Hematopoietic multipotent progenitor cell (in vitro differentiated cells): ENCODE measurements at regions not wholly inside any gene's neighbourhood (a gene's known extent, or its start where the extent isn't known, plus 50 kb on each side); places are given as distances from the start of the nearest gene placed in this dataset.
"Not testable (repeated sequence)": the region's sequence is repeated elsewhere in the genome, so short reads cannot be mapped to it uniquely, and the experiment has no call there.

Source experiments
- DNase-seq, 3 donors: peaks; one replicate each; pipeline ENCODE4 v3.0.0-alpha.2; 2011 to 2015; ENCODE audit warnings: low read depth in 2 of 3, low spot score in 2 of 3

DNA sequence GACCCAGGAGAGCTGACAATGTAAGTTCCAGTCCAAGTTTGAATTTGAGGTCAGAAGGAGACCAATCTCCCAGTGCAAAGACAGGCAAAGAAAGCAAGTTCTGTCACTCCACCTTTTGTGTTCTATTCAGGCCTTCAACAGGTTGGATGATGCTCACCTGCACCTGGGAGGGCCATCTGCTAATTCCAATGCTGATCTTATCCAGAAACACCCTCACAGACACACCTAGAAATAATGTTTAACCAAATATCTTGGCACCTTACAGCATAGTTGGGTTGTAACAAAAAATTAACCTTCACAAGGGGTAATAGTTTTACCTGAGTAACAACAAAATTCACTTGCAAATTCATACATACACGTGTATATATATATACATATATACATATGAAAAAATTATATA, 190.8 kb downstream of the DIRAS2 start:
- DNase-seq: no peak

DNA sequence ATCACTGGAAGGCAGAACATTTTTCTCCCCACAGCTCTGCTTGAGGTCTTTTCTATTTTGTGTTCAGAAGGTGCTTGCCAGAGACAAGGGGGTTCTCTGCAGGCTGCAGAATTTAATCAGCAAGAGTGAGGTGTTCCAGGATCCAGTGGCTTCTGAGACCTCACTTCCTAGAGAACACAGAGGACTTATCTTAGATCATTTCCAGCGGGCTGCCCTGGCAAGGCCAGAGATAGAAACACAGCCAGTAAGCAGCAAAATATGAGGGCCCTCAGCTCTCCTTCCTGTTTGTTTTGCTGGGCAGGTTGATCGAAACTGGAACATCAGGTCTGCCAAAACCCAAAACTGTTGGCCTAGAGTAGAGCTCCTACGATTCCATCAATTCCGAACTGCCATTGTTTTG, 187.3 kb downstream of the DIRAS2 start:
- no peak for DNase-seq

DNA sequence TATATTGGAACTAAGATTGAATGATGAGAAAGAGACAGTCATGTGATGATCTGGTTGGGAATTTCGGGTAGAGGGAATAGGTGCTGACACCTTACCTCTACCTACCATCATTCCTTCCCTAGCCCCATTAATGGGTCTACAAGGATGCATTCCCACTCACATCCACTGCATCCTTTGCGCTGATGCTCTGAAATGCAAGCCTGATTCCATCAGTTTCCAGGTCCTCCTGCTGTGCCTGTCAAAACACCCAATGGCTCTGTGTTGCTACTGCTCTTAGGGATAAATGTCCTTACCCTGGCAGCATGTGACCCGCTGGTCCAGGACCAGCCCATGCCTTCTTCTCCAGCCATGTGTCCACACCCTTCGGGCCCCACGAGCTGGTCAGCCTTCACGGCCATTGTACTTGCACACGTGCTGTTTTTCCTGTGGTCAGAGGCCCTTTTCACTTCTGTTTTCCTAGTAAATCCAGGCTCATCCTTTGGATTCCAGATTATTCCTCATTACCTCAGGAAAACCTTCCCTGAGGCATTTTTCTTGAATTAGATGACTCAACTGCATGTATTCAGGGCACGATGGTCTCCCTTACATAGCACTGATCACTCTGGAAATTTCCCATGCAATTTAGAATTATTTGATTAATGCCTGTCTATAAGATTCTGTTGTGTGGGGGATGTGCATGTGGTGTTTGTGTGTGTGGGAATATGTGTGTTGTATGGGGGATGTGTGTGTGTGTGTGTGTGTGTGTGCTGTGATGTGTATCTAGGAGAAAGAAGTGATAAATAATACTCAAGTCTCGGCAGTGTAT, 185.0 kb downstream of the DIRAS2 start:
- no peak for DNase-seq

GRCh38 chr9:90458485-90458884, 184.1 kb downstream of the DIRAS2 start:
- DNase-seq: no peak

DNA sequence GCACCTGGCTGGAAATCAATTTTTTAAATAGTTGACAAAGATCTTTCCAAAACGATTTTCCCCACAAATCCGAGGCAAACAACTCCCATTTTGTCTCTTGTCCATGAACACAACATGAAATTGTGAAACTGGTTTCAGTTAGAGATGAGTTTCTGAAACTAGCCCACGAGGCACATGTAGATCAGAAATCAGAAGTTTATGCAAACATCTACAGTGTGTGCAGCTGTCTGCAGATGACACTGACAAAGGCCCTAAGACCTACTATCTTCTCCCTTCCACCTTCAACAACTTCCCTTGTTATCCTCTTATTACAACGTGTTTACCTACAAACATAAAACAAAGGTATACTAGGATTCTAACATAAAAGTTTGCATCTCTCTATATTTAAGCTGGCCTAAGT, 183.3 kb downstream of the DIRAS2 start:
- no peak for DNase-seq

DNA sequence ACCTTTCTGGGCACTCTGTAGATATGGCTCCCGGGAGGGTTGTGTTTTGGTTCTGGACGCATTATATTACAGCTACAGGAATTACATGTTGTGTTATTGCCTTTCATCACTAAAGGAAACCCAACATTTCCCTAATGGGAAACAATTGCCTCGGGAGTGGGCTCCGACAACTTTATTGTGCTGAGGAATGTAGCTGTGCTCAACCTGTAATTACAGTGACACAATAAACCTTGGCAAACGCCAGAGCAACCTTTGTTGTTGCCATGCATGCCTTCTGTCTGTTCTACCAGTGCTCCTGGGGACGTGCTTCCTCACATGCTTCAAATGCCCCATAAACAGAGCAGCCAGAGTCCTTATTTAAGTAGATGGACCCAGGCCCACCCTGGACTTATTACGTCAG, 182.4 kb downstream of the DIRAS2 start:
- DNase-seq: no peak

DNA sequence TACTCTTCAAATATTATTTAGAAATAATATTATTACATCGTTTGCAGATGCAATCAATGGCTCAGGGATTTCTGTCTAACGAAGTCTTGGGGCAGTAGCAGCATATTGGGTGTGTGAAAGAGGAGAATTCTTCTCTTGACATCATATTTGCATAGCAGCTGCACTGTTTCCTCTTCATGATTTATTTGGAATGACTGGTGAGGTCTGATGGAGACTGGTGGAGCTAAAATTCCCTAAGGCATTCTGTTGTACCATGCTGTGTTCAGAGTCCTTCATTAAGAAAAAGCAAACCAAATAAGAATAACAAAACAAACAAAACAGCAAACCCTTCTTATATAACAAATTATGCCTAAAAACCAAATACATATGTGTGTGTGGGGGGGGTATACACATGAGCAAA, 177.6 kb downstream of the DIRAS2 start:
- no peak for DNase-seq

- no peak for DNase-seq
These were observed 176.2 kb downstream of the DIRAS2 start for GRCh38 chr9:90466441-90466840.

DNA sequence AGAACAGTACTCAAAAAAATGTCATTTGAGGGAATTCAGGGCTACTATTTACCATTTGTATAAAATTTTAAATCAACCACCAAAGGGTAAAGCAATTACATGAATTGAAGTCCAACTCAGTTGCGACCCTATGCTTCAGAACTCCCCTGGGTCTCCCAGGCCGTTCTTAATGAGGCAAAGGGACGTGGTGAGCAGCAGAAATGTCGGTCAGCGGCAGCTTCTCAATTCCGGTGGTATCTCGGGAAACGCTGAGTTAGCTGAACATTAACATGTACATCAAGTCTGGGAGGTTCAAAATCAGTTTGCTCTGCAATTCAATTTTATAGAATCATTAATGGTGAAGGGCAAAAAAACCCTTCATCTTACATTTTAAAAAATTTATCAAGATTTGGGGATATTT, 173.2 kb downstream of the DIRAS2 start:
- no peak for DNase-seq

- DNase-seq: no peak
These were observed 172.7 kb downstream of the DIRAS2 start for GRCh38 chr9:90469865-90470387.

- DNase-seq: no peak
These were observed 166.6 kb downstream of the DIRAS2 start for GRCh38 chr9:90476058-90476457.

DNA sequence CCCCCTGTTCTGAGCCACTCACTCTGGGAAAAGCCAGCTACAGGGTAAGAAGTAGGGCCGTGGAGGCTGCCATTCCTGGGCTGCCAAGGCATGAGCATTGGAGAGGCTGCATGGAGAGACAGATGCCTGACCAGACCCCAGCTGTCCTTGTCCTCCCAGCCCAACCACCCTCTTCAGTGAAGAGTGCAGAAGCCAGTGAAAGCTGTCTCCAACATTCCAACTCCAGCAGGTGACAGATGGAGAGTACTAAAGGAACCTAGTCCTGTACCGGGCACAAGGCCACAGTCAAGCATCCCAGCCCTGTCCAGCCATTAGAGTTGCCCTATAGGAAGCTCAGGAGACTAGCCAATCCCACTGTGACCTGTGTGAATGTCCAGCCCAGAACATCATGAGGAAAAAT, 165.1 kb downstream of the DIRAS2 start:
- no peak for DNase-seq

DNA sequence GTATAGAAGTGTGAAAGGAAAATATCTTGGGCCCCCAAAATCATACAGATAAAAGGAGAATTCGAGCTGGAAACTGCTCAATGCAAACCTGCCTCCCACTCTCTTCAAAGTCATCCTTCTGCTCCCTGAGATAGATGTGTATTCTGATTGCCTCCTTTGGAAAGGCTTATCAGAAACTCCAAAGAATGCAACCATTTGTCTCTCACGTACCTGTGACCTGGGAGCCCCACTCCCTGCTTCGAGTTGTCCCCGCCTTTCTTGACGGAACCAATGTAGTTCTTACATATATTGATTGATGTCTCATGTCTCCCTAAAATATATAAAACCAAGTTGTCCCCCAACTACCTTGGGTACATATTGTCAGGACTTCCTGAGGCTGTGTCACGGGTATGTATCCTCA, 163.8 kb downstream of the DIRAS2 start:
- DNase-seq: no peak

- DNase-seq: no peak
These were observed 157.6 kb downstream of the DIRAS2 start for GRCh38 chr9:90485028-90485427.

DNA sequence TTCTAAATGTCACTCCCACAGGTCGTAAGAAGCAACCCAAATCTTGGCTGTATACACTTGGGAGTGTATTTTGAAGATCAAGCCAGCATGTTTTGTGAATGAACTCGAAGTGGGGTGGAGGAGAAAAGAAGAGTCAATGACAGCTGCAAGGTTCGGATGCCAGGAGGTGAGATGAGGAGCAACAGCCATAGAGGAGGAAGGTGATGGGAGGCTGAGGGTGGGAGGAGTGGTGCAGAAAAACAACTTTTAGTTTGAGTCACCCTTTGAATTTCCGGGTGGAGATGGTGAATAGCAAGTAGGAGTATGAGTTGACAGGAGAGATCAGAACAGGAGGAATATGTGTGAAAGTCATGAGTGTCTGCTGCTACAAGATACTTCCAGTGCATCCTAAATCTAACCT, 153.6 kb downstream of the DIRAS2 start:
- no peak for DNase-seq

DNA sequence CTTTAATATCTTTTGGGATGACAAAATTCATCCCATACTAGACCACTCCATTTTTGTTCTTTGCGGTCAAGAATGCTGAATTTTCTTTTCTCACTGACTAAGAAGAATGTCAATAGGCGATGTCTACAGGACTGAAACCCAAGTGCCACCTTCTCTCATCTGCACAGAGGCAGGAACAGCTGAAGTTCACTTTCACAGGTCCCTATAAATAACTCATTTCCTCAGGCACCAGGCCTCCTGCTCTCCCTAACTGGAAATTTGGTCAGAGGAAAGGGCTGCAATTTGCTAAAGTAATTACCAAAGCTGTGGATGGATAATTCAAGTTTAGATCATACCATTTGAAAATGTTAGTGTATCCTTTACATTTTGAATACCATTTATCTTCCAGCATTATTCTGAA, 142.9 kb downstream of the DIRAS2 start:
- DNase-seq: no peak

DNA sequence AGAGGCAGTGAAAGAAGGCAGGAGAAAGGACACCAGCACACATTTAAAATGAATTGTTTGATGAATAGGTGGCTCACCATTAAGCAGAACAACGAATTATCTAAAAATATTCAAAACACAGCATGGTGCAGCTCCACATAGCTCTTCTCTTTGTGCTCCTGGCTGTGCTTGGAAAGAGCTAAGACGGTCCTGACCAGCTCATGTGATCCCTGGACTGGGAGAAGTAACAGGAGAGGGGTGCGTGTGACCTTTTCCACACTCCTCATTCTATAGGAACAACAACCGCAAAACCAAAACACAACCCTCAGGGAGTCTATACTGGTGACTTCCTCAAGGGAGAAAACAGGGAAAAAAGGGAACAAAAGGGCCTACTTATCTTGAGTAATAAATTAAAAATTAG, 140.5 kb downstream of the DIRAS2 start:
- DNase-seq: no peak

- no peak for DNase-seq
These were observed 138.1 kb downstream of the DIRAS2 start for GRCh38 chr9:90504486-90504885.

DNA sequence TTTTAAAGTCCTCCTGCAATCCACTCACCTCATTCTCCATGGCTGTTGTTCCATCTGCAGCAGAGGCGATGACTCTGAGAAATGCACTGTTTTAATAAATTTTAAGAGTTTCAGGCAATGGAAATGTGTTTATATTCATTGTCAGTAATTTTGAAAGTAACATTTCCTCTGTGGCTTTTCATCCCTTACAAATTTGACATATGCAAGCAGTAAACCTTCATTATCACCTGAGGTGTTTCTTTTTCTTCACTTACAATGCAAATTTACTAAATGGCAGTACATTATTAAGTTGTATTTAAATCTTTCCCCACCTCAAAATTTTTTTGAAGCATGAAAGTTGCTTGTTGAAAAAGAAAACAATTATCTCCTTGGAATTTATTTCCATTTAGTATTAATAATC, 136.9 kb downstream of the DIRAS2 start:
- no peak for DNase-seq

DNA sequence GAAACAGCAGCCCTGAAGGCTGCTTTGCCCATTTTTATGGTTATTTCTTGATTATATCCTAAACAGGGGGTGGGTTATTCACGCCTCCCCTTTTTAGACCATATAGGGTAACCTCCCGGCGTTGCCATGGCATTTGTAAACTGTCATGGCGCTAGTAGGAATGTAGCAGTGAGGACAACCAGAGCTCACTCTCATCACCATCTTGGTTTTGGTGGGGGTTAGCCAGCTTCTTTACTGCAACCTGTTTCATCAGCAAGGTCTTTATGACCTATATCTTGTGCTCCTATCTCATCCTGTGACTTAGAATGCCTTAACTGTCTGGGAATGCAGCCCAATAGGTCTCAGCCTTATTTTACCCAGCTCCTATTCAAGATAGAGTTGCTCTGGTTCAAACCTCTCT, 136.2 kb downstream of the DIRAS2 start:
- DNase-seq: not testable (repeated sequence)

DNA sequence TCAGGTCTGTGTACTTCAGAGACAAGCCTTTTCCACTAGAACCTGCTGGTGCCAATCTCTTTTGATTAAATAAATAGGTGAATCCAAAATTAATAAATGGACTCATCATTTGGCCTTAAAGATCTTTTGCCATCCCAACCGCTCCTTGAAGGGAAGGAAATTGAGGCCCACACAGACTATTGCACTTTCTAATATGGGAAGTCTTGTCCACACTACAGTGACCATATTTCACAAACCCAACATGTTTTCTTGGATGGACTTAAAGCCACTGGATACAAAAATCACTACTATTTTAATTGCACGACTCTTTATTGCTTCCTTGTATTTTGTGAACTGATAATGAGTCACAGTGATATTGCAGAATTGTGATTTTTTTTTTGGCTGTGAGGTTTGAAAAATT, 135.0 kb downstream of the DIRAS2 start:
- no peak for DNase-seq

- DNase-seq: no peak
These were observed 133.7 kb downstream of the DIRAS2 start for GRCh38 chr9:90508940-90509339.

DNA sequence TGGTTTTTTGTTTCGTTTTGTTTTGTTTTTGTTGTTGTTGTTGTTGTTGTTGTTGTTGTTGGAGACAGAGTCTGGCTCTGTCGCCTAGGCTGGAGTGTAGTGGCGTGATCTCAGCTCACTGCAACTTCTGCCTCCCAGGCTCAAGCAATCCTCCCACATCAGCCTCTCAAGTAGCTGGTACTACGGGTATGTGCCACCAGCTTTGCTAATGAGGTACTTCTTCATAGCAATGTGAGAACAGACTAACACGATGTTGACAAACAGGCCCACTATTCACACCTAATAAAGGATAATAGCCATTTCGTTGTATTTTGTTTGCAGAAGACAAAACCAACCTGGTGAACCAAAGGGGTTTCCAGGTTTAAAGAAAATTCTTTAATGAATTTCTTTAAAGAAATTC, 130.9 kb downstream of the DIRAS2 start:
- DNase-seq: no peak
